NCI-H2227 (cell line): ENCODE measurements at regions not wholly inside any gene's neighbourhood (a gene's known extent, or its start where the extent isn't known, plus 50 kb on each side); places are given as distances from the start of the nearest gene placed in this dataset.
"Not testable (repeated sequence)": the region's sequence is repeated elsewhere in the genome, so short reads cannot be mapped to it uniquely, and the experiment has no call there.

Experiments
- DNase-seq: peaks from one replicate; lab custom pipeline; 2025; ENCODE audit not compliant: unreplicated experiment; lab: John Stamatoyannopoulos, UW

- no peak for DNase-seq
Measured at GRCh38 chr1:170375082-170375723, 156.8 kb upstream of the GORAB start.

- DNase-seq, result no peak
Measured at GRCh38 chr1:170376801-170377385, 155.1 kb upstream of the GORAB start.

- peak; percentile 36 for DNase-seq
Measured at GRCh38 chr1:170377440-170377839, 154.5 kb upstream of the GORAB start.

GRCh38 chr1:170377896-170378634 is 153.9 kb upstream of the GORAB start:
- no peak for DNase-seq

- DNase-seq, result no peak
Measured at GRCh38 chr1:170385750-170386149, 146.2 kb upstream of the GORAB start.

- DNase-seq, result no peak
Measured at GRCh38 chr1:170388489-170388888, 143.5 kb upstream of the GORAB start.

GRCh38 chr1:170395149-170395548 is 136.8 kb upstream of the GORAB start:
- DNase-seq, result no peak

GRCh38 chr1:170397061-170397460 is 134.9 kb upstream of the GORAB start:
- no peak for DNase-seq

GRCh38 chr1:170402476-170403311 is 129.3 kb upstream of the GORAB start:
- DNase-seq, result no peak

GRCh38 chr1:170407138-170407537 is 124.8 kb upstream of the GORAB start:
- no peak for DNase-seq

- no peak for DNase-seq
Measured at GRCh38 chr1:170407581-170407980, 124.4 kb upstream of the GORAB start.

- no peak for DNase-seq
Measured at GRCh38 chr1:170410401-170411166, 121.4 kb upstream of the GORAB start.

- DNase-seq, result no peak
Measured at GRCh38 chr1:170414989-170415709, 116.8 kb upstream of the GORAB start.

GRCh38 chr1:170415710-170416372 is 116.1 kb upstream of the GORAB start:
- DNase-seq, result no peak

- no peak for DNase-seq
Measured at GRCh38 chr1:170424346-170424745, 107.6 kb upstream of the GORAB start.

GRCh38 chr1:170426596-170426995 is 105.4 kb upstream of the GORAB start:
- DNase-seq, result no peak

- not testable (repeated sequence) for DNase-seq
Measured at GRCh38 chr1:170427002-170427401, 105.0 kb upstream of the GORAB start.

- DNase-seq, result no peak
Measured at GRCh38 chr1:170436928-170437327, 95.0 kb upstream of the GORAB start.

- DNase-seq, result no peak
Measured at GRCh38 chr1:170445096-170445495, 86.9 kb upstream of the GORAB start.
